HG02943 (cell line): ENCODE measurements at regions not wholly inside any gene's neighbourhood (a gene's known extent, or its start where the extent isn't known, plus 50 kb on each side); places are given as distances from the start of the nearest gene placed in this dataset.
"Not testable (repeated sequence)": the region's sequence is repeated elsewhere in the genome, so short reads cannot be mapped to it uniquely, and the experiment has no call there.

Experiments
- ATAC-seq: cut with Tn5 transposase; IDR thresholded peaks from one replicate; pipeline ENCODE4 v1.9.1; 2021; ENCODE audit warnings: mild to moderate bottlenecking, low read depth, moderate library complexity; ENCODE audit not compliant: unreplicated experiment

DNA sequence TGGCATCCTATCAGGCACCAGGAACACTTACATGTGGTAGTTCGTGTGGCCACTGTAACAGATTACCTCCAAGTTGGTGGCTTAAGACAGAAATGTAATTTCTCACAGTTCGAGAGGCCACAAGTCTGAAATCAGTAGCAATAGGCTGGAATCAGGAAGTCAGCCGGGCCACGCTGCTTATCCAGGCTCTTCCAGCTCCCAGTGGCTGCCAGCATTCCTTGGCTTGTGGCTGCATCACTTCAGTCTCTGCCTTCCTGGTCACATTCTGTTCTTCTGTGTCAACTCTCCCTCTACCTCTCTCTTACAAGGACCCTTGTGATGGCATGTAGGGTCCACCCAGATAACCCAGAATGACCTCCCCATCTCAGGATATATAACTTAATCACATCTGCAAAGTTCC, 78.7 kb upstream of the MSX2 start:
- no peak for ATAC-seq

DNA sequence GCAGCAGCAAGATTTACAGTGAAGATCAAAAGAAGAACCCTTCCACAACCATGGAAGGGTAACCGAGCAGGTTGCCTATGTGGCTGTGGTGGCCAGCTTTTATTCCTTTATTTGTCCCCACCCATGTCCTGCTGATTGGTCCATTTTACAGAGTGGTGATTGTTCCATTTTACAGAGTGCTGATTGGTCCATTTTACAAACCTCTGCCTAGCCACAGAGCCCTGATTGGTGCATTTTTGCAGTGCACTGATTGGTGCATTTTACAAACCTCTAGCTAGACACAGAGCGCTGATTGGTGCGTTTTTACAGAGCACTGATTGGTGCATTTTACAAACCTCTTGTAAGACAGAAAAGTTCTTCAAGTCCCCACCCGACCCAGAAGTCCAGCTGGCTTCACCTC, 75.8 kb upstream of the MSX2 start:
- not testable (repeated sequence) for ATAC-seq

DNA sequence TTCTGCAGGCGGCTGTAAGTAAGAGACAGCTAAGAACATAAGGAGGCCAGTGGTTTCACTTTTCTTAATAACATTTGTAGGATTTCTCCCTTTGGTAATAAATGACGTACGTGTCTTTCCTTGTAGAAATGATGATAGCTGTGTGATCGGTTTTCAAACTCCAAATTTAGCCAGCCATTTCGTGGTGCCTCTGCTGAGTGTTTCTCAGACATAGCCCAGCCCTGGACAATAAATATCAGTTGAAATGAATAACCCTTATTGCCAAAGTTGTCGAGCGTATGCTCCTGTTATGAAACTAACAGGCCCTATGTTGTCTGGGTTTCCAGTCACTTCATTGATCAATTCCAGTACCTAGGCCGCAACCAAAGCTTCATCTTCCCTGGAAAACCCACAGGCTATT, 75.0 kb upstream of the MSX2 start:
- ATAC-seq: no peak

DNA sequence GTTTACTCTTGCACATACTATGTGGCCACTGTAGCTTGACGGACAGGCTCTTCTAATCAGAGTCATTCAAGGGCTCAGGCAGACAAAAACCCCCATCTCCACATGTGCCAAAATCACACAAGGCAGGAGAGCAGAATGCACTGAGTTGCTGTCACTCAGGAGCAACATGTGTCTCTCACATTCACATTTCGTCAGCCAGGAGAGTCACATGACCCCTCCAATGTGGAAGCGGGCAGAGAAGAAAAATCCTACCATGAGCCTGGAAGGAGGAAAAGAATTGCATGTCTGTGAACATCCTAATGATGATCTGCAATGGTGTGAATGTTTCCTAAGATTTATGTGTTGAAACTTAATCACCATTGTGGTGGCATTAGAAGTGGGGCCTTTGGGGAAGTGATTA, 69.9 kb upstream of the MSX2 start:
- ATAC-seq: no peak

DNA sequence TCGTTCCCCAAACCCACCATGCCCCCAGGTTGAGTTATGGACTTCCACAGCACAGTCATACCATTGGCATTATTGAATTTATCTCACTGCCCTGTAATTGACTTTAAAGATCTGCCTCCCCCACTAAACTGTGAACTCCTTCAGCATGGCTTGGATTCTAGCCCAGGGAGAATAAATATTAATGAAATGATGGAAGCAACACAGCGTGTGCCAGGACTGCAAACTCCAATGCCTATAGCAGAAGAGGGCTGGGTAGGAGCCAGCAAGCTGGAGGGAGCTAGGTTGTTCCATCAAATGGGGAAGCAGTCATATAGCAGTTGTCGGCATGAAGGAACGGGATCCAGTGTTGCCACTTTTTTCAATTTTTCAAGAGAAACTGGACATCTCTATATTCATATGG, 69.0 kb upstream of the MSX2 start:
- ATAC-seq: no peak

DNA sequence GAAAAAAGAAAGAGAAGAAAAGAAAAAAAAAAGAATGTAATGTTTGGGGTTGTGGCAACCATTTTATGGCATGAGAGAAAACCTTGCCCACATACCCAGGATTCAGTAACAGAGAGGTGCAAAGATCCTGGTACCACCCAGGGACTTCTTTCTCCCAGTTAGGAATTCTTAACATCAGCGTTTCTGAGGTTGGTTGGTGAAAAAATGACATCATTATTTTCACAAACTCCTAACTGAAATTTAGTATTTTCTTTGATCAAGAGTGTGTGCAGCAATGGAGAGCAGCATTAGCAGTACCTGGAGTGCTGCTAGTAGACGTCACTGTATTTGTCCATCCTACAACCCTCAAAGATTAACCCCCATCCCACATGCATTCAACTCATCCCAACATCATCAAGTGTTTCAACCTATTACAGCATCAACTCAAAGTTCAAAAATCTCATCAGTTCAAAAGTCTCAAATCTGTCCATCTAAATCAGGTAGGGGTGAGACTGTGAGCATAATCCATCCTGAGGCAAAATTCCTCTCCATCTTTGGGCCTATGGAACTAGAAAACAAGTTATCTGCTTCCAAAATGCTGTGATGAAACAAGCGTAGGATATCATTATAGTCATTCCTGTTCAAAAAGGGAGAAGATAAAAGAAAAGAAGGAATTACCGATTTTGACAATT, 60.1 kb upstream of the MSX2 start:
- no peak for ATAC-seq

DNA sequence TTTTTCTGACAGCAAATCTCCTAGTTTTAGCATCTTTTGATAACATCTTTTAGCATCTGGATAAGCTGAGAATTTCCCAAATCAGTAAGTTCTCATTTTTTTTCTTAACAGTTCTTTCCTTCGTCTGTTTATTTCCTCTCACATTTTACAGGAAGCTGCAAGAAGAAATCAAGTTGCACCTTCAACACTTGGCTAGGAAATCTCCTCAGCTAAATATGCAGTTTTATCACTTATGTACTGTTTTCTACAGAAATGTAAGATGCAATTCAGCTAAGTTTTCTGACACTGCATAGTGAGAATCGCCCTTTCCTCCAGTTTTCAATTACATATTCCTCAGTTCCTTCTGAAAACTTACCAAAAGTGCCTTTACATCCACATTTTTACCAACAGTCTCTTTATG, 59.0 kb upstream of the MSX2 start:
- ATAC-seq: no peak

DNA sequence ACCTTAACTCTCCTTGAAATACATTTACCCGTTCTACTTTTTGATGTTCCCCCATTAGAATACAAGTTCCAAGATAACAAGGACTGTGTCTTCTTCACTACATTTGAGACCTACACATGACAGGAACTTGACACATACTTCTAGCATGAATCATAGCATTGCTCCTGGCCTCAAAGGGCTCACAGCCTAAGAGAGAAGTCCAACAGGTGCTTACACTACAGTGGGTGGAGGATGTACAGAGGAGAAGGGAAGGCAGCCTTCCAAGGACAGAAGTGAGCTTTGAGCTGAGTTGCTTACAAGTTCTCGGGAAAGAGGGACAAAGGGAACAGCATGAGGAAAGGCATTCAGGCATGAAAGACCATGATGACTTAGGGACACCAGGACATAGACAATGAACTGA, 56.9 kb upstream of the MSX2 start:
- no peak for ATAC-seq

DNA sequence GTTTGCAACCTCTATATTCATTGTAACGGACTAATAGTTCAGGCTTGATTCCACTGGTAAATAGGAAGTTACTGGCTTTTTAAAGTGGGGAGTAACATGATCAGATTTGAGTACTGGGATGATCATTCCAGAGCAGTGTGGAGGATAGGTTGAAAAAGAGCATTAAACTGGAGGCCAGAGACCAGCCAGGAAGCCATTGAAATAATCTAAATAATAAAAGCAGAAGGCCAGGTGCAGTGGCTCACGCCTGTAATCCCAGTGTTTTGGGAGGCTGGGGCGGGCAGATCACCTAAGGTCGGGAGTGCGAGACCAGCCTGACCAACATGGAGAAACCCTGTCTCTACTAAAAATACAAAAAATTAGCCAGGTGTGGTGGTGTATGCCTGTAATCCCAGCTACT, 56.0 kb upstream of the MSX2 start:
- no peak for ATAC-seq
